Urinary bladder (tissue), 3 donors: ENCODE measurements at regions not wholly inside any gene's neighbourhood (a gene's known extent, or its start where the extent isn't known, plus 50 kb on each side); places are given as distances from the start of the nearest gene placed in this dataset.
"Not testable (repeated sequence)": the region's sequence is repeated elsewhere in the genome, so short reads cannot be mapped to it uniquely, and the experiment has no call there.

Experiments
- DNase-seq: peaks from one replicate; pipeline ENCODE4 v3.0.0-alpha.2; 2015; ENCODE audit errors: extremely low spot score
- H3K27ac ChIP-seq: one replicate; pipeline ENCODE4 v1.5.1; 2013; ENCODE audit warnings: low read depth, mild to moderate bottlenecking, moderate library complexity
- H3K36me3 ChIP-seq: one replicate; pipeline ENCODE4 v1.6.1; 2013; ENCODE audit warnings: mild to moderate bottlenecking, moderate library complexity; ENCODE audit not compliant: insufficient read depth
- H3K4me1 ChIP-seq: one replicate; pipeline ENCODE4 v1.6.1; 2013; ENCODE audit warnings: mild to moderate bottlenecking, moderate library complexity; ENCODE audit not compliant: insufficient read depth
- H3K4me3 ChIP-seq: one replicate; pipeline ENCODE4 v1.5.1; 2013; ENCODE audit warnings: low read depth, low read length
- WGBS: extraction: QIAGEN DNeasy Blood & Tissue Kit; methylation state at CpG from one replicate; pipeline ENCODE4 v1.1.7; 2013; 5-methylcytosine and 5-hydroxymethylcytosine counted together
- donor health status: healthy with polysubstance abuse.
- donor health status: healthy.

GRCh38 chr18:22691946-22692710 is 241.0 kb upstream of the RBBP8 start:
- no peaks in the 10 kb centered on the region for H3K4me1 ChIP-seq
- no peaks in the 10 kb centered on the region for H3K36me3 ChIP-seq
- no peak for DNase-seq
- H3K27ac ChIP-seq = no peak overlapping the region
- 44% methylated on average over 2 of the region's 2 CpGs for WGBS
- H3K4me3 ChIP-seq = no peak overlapping the region

GRCh38 chr18:22694954-22695353 is 238.2 kb upstream of the RBBP8 start:
- H3K36me3 ChIP-seq = no peaks in the 10 kb centered on the region
- 34% methylated on average over 8 of the region's 8 CpGs for WGBS
- H3K27ac ChIP-seq = no peak overlapping the region

GRCh38 chr18:22695674-22696073 is 237.5 kb upstream of the RBBP8 start:
- no peak overlapping the region for H3K27ac ChIP-seq
- WGBS = 40% methylated on average over 4 of the region's 4 CpGs
- H3K4me3 ChIP-seq = no peak overlapping the region

More at GRCh38 chr18:22694954-22695353, 238.2 kb upstream of the RBBP8 start:
- no peaks in the 10 kb centered on the region for H3K4me1 ChIP-seq
- no peak overlapping the region for H3K4me3 ChIP-seq
- no peak for DNase-seq

DNA sequence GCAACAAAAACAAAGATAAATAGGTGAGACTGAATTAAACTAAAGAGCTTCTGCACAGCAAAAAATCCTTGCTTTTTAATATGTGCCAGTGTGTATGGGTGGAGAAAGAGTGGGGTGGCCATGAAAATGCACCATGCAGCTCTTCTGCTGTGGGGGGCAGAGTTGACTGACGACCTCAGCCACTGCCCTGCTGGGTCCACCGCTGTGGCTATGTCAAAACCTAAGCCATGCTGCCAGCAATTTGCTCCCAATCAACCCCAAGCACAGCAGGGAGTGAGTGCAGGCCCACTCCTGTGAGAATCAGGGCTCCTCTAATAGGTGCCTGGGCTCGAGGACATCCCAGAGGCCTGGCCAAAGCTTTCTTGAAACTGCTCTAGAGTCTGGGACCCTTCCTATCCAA is 235.6 kb upstream of the RBBP8 start:
- Histone ChIP-seq H3K4me1 (no peaks in the 10 kb centered on the region), H3K36me3 (no peaks in the 10 kb centered on the region), H3K27ac (no peak overlapping the region), H3K4me3 (no peak overlapping the region)
- DNase-seq = no peak
- WGBS = 88% methylated on average over 3 of the region's 3 CpGs

More at GRCh38 chr18:22695674-22696073, 237.5 kb upstream of the RBBP8 start:
- no peak for DNase-seq
- H3K4me1 ChIP-seq = no peaks in the 10 kb centered on the region
- no peaks in the 10 kb centered on the region for H3K36me3 ChIP-seq

- WGBS = 98% methylated on average over 1 of the region's 1 CpG
- Histone ChIP-seq H3K36me3 (no peaks in the 10 kb centered on the region), H3K4me3 (no peak overlapping the region), H3K27ac (no peak overlapping the region), H3K4me1 (no peaks in the 10 kb centered on the region)
- no peak for DNase-seq
These were observed 234.4 kb upstream of the RBBP8 start for GRCh38 chr18:22698711-22699110.

DNA sequence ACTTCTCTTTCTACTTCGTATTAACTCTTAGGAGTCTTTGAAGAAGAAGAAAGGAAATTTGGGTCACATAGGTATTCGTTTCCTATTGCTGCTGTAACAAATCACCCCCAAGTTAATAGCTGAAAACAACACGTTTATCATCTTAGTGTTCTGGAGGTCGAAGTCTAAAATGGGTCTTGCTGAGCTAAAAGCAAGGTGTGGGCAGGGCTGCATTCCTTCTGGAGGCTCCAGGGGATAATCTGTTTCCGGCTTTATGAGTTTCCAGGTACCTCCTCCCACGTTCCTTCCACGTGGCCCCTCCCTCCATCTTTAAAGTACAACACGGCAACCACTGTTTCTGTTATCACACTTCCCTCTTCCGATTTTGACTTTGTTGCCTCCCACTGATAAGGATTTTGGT is 233.5 kb upstream of the RBBP8 start:
- Histone ChIP-seq H3K4me3 (no peak overlapping the region), H3K4me1 (no peaks in the 10 kb centered on the region), H3K36me3 (no peaks in the 10 kb centered on the region), H3K27ac (no peak overlapping the region)
- no peak for DNase-seq
- 79% methylated on average over 9 of the region's 9 CpGs for WGBS

GRCh38 chr18:22700920-22701319 is 232.2 kb upstream of the RBBP8 start:
- WGBS = 97% methylated on average over 1 of the region's 1 CpG
- no peak for DNase-seq
- no peak overlapping the region for H3K4me3 ChIP-seq
- H3K36me3 ChIP-seq = no peaks in the 10 kb centered on the region
- H3K4me1 ChIP-seq = no peaks in the 10 kb centered on the region
- no peak overlapping the region for H3K27ac ChIP-seq

- 79% methylated on average over 6 of the region's 6 CpGs for WGBS
- no peak for DNase-seq
- Histone ChIP-seq H3K4me1 (no peaks in the 10 kb centered on the region), H3K4me3 (no peak overlapping the region), H3K27ac (no peak overlapping the region), H3K36me3 (no peaks in the 10 kb centered on the region)
These were observed 231.8 kb upstream of the RBBP8 start for GRCh38 chr18:22701326-22701725.

- H3K4me3 ChIP-seq = no peak overlapping the region
- no peaks in the 10 kb centered on the region for H3K4me1 ChIP-seq
- no peaks in the 10 kb centered on the region for H3K36me3 ChIP-seq
- H3K27ac ChIP-seq = no peak overlapping the region
- WGBS = 50% methylated on average over 4 of the region's 4 CpGs
- no peak for DNase-seq
These were observed 231.3 kb upstream of the RBBP8 start for GRCh38 chr18:22701795-22702194.

- Histone ChIP-seq H3K4me3 (no peak overlapping the region), H3K36me3 (no peaks in the 10 kb centered on the region), H3K4me1 (no peaks in the 10 kb centered on the region), H3K27ac (no peak overlapping the region)
- no peak for DNase-seq
- WGBS = 69% methylated on average over 3 of the region's 3 CpGs
These were observed 230.3 kb upstream of the RBBP8 start for GRCh38 chr18:22702806-22703205.

DNA sequence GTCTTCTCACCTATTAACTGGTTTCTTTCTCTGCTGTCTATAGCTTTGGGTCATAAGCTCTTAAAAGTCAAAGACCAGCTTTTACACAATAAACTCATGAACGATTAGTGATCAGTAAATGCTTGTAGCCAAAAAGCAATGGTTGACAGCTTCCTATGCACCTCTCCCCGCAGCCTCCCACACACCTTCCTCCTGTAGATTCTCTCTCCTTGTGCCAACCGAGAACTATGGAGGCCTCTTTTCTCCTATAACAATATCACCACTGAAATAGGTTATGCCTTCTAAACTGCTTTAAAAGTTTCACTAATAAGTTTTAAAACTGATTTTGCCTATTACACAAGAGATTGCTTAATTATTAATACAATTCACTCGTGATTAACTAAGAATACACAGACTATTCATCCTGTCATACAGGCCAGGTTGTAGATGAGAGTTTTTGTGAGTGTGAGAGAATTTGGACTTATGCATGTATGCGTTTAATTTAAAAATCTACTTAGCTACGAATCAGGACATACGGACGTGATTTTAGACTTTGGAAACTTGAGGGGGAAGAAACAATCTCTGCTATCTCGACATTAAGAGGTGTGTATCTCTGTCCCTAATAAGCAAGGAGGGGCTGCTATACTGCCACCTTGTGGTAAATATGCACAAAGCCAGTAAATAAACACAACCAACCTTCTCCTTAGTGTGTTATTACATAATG is 229.1 kb upstream of the RBBP8 start:
- no peak for DNase-seq
- WGBS = 63% methylated on average over 9 of the region's 9 CpGs
- no peaks in the 10 kb centered on the region for H3K36me3 ChIP-seq
- no peak overlapping the region for H3K4me3 ChIP-seq
- no peaks in the 10 kb centered on the region for H3K4me1 ChIP-seq
- H3K27ac ChIP-seq = no peak overlapping the region

DNA sequence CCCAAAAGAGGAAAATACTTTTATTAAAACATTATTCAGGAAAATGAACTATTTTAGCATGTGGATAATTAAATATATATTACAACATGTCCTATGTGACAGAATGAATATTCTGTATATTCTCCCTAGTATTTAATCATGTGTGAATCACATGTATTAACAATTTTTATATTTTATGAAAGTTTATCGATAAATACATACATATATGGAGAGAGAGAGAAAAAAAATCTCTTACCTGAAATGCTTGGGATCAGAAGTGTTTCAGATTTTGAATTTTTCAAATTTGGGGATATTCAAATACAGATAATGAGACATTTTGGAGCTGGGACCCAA is 228.6 kb upstream of the RBBP8 start:
- H3K4me1 ChIP-seq = no peaks in the 10 kb centered on the region
- no peak for DNase-seq
- H3K4me3 ChIP-seq = no peak overlapping the region
- no peak overlapping the region for H3K27ac ChIP-seq
- H3K36me3 ChIP-seq = no peaks in the 10 kb centered on the region
- WGBS = 95% methylated on average over 1 of the region's 1 CpG

DNA sequence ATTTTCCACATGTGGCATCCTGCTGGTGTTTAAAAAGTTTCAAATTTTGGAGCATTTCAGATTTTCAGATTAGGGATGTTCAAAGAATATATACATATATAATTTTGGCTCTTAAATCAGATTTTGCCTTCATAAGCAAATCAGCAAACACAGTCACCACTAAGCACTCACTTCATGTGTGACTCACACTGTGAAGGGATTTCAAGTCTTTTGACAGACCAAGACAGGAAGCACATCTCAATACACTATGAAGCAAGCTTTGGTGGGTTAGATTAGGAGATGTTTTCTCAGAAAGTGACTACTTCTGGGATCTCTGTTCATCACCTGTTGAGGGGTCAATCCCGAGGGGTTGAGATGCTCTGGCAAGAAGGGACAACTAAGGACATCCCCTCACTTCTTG is 227.8 kb upstream of the RBBP8 start:
- no peak for DNase-seq
- no peaks in the 10 kb centered on the region for H3K4me1 ChIP-seq
- H3K36me3 ChIP-seq = no peaks in the 10 kb centered on the region
- no peak overlapping the region for H3K27ac ChIP-seq
- no peak overlapping the region for H3K4me3 ChIP-seq
- WGBS = 84% methylated on average over 1 of the region's 1 CpG

GRCh38 chr18:22706025-22706424 is 227.1 kb upstream of the RBBP8 start:
- not testable (repeated sequence) for H3K27ac ChIP-seq, H3K4me3 ChIP-seq, H3K36me3 ChIP-seq, H3K4me1 ChIP-seq, DNase-seq
- WGBS = 98% methylated on average over 3 of the region's 3 CpGs
